Suprapubic skin (tissue), 4 donors: ENCODE measurements at regions not wholly inside any gene's neighbourhood (a gene's known extent, or its start where the extent isn't known, plus 50 kb on each side); places are given as distances from the start of the nearest gene placed in this dataset.

ENCODE experiments used
- DNase-seq, 2 donors: peaks; one replicate each; pipeline ENCODE4 v3.0.0-alpha.2; 2019; ENCODE audit warnings: low spot score in 2 of 2
- H3K27ac ChIP-seq: fragments of 200-600 bp; sonication (generic); one replicate; pipeline ENCODE4 v1.5.1; 2019
- H3K27me3 ChIP-seq: fragments of 200-600 bp; sonication (generic); one replicate; pipeline ENCODE4 v1.5.1; 2019
- H3K36me3 ChIP-seq: fragments of 200-600 bp; sonication (generic); one replicate; pipeline ENCODE4 v1.5.1; 2019
- H3K4me1 ChIP-seq: fragments of 200-600 bp; sonication (generic); one replicate; pipeline ENCODE4 v1.5.1; 2019
- H3K4me3 ChIP-seq: fragments of 200-600 bp; sonication (generic); one replicate; pipeline ENCODE4 v1.5.1; 2019; ENCODE audit warnings: mild to moderate bottlenecking
- H3K9me3 ChIP-seq: fragments of 200-600 bp; sonication (generic); one replicate; pipeline ENCODE4 v1.5.1; 2019
- CTCF ChIP-seq, 2 donors: fragments of 200-600 bp in 1 of 2; fragments of 450-650 bp in 1 of 2; sonication (generic) in 1 of 2; IDR thresholded peaks; one replicate each; pipeline ENCODE4 v1.5.1; 2016 to 2019; ENCODE audit warnings: antibody characterized with exemption in 2 of 2, mild to moderate bottlenecking in 1 of 2, moderate library complexity in 1 of 2
- EP300 ChIP-seq: sonication (generic); formaldehyde crosslinking; IDR thresholded peaks from one replicate; pipeline ENCODE4 v1.6.1; 2017; ENCODE audit warnings: antibody characterized with exemption
- POLR2A ChIP-seq, 2 donors: fragments of 450-650 bp; IDR thresholded peaks; one replicate each; pipeline ENCODE4 v1.6.1; 2017; ENCODE audit warnings: antibody characterized with exemption in 2 of 2, mild to moderate bottlenecking in 2 of 2, moderate library complexity in 2 of 2
- POLR2AphosphoS5 ChIP-seq, 3 donors: sonication (generic); formaldehyde crosslinking; IDR thresholded peaks; one replicate each; pipeline ENCODE4 v1.6.1; 2017; ENCODE audit warnings: antibody characterized with exemption in 3 of 3
- WGBS: methylation state at CpG from one replicate; pipeline ENCODE4 v1.1.5; 2018; 5-methylcytosine and 5-hydroxymethylcytosine counted together

DNA sequence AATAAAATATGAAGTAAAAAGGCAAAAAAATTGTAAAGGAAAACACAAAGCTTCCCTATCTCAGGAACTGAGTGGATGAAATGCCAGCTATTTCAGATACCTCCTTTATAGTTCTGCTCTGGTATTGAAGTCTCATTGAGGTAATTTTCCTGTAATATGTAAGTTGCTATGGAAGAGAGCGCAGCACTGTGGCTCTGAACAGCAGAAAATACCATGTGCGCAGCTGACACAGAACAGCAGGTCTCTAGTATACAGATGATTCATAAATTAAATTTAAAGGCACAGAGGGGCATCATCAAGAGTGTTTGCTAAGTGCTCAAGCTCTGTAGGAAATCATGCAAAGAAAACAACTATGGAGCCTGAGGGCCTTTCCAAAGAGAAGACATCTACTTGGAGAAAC is 315.3 kb upstream of the CDH7 start:
- Histone ChIP-seq H3K9me3 (no peaks in the 10 kb centered on the region), H3K36me3 (no peaks in the 10 kb centered on the region), H3K27me3 (no peaks in the 10 kb centered on the region), H3K4me1 (no peaks in the 10 kb centered on the region), H3K27ac (no peak overlapping the region), H3K4me3 (no peak overlapping the region)
- TF ChIP-seq CTCF (IDR thresholded peaks at IDR 0.05) (no peak), POLR2A (IDR thresholded peaks at IDR 0.05) (no peak), EP300 (no peak), POLR2AphosphoS5 (IDR thresholded peaks at IDR 0.05) (no peak)
- 65% methylated on average over 2 of the region's 2 CpGs for WGBS
- DNase-seq = no peak

DNA sequence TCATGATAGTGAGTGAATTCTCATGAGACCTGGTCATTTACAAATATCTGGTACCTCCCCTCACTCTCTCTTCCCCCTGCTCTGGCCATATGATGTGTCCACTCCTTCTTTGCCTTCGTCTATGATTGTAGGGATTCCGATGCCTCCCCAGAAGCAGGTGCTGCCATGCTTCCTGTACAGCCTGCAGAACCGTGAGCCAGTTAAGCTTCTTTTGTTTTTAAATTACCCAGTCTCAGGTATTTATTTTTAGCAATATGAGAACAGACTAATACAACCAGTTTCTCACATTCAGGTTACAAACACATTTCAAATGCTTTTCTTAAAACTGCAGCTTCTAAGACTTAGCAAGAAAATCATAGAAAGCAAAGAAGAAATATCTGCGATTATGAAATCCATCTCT is 321.2 kb upstream of the CDH7 start:
- Histone ChIP-seq H3K27me3 (no peaks in the 10 kb centered on the region), H3K9me3 (no peaks in the 10 kb centered on the region), H3K4me1 (no peaks in the 10 kb centered on the region), H3K27ac (no peak overlapping the region), H3K4me3 (no peak overlapping the region), H3K36me3 (no peaks in the 10 kb centered on the region)
- DNase-seq = no peak
- 71% methylated on average over 4 of the region's 4 CpGs for WGBS
- TF ChIP-seq POLR2AphosphoS5 (IDR thresholded peaks at IDR 0.05) = no peak
- TF ChIP-seq CTCF (IDR thresholded peaks at IDR 0.05) = no peak
- TF ChIP-seq EP300 = no peak
- TF ChIP-seq POLR2A (IDR thresholded peaks at IDR 0.05) = no peak

DNA sequence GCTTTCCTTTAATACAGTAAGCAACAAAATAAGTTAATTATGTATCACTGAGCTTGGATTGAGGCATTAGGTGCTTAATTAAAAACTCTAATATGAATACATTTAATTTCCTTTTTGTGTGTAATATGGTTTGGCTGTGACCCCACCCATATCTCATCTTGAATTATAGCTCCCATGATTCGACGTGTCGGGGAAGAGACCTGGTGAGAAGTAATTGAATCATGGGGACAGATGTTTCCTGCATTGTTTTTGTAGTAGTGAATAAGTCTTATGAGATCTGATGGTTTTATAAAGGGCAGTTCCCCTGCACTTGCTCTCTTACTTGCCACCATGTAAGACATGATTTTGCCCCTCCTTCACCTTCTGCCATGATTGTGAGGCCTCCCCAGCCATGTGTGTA is 325.4 kb upstream of the CDH7 start:
- Histone ChIP-seq H3K4me3 (no peak overlapping the region), H3K27me3 (no peaks in the 10 kb centered on the region), H3K4me1 (no peaks in the 10 kb centered on the region), H3K27ac (no peak overlapping the region), H3K9me3 (no peaks in the 10 kb centered on the region), H3K36me3 (no peaks in the 10 kb centered on the region)
- TF ChIP-seq CTCF (IDR thresholded peaks at IDR 0.05) (no peak), POLR2A (IDR thresholded peaks at IDR 0.05) (no peak), POLR2AphosphoS5 (IDR thresholded peaks at IDR 0.05) (no peak), EP300 (no peak)
- WGBS = 56% methylated on average over 3 of the region's 3 CpGs
- DNase-seq = no peak

DNA sequence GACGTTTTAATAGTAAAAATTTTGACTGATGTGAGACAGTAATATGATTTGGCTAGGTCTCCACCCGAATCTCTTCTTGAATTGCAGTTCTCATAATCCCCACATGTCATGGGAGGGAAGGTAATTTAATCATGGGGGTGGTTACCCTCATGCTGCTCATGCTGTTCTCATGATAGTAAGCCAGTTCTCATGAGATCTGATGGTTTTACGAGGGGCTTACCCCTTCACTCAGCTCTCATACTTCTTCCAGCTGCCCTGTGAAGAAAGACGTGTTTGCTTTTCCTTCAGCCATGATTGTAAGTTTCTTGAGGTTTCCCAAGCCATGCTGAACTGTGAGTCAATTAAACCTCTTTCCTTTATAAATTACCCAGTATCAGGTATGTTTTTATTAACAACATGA is 327.0 kb upstream of the CDH7 start:
- Histone ChIP-seq H3K4me1 (no peaks in the 10 kb centered on the region), H3K27me3 (no peaks in the 10 kb centered on the region), H3K4me3 (no peak overlapping the region), H3K27ac (no peak overlapping the region), H3K9me3 (no peaks in the 10 kb centered on the region), H3K36me3 (no peaks in the 10 kb centered on the region)
- DNase-seq = no peak
- TF ChIP-seq POLR2A (IDR thresholded peaks at IDR 0.05) (no peak), POLR2AphosphoS5 (IDR thresholded peaks at IDR 0.05) (no peak), EP300 (no peak), CTCF (IDR thresholded peaks at IDR 0.05) (no peak)
- WGBS = 40% methylated on average over 4 of the region's 4 CpGs

DNA sequence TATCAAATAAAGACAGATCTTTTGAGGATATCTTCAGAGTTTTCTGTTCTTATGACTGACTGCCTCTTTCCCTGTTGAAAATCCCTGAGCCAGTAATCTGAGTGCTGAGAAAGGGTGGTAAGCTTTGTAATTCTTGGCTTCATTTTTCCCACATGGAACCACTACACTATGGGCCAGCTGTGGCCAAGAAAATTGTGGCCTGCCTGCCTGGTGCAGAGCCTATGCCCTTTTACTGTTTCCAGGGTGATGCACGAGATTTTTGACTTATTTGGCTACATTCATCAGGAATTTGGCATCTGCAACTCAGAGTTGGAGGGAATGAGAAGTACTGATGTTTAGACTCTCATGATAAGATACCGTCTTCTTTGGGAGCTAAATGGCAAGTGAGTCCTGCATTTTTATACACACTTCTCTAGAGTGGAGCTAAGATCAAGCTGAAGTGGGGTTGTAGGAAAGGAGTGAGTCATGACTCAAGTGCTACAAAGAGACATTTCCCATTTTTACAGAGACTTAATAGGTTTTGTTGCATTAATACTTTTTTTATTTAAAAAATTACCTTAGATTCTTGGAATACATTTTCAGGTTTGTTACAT is 328.2 kb upstream of the CDH7 start:
- no peak overlapping the region for H3K4me3 ChIP-seq
- H3K9me3 ChIP-seq = no peaks in the 10 kb centered on the region
- no peaks in the 10 kb centered on the region for H3K36me3 ChIP-seq
- H3K27me3 ChIP-seq = no peaks in the 10 kb centered on the region
- H3K4me1 ChIP-seq = no peaks in the 10 kb centered on the region
- WGBS = 49% methylated on average over 2 of the region's 2 CpGs
- TF ChIP-seq POLR2AphosphoS5 (IDR thresholded peaks at IDR 0.05) (no peak), EP300 (no peak), CTCF (IDR thresholded peaks at IDR 0.05) (no peak), POLR2A (IDR thresholded peaks at IDR 0.05) (no peak)
- DNase-seq = no peak
- no peak overlapping the region for H3K27ac ChIP-seq
